K562 (cell line): ENCODE measurements at regions not wholly inside any gene's neighbourhood (a gene's known extent, or its start where the extent isn't known, plus 50 kb on each side); places are given as distances from the start of the nearest gene placed in this dataset.

Experiments used
- CTCF ChIP-seq, 3 experiments: IDR thresholded peaks in 2 of 3; conservative IDR thresholded peaks in 1 of 3; 2 replicates each; pipeline ENCODE4 v1.5.1; 2011 to 2012; ENCODE audit warnings: low read length in 3 of 3, mild to moderate bottlenecking in 3 of 3, control low read depth in 2 of 3, improper control_type of control experiment in 1 of 3, inconsistent platforms in 1 of 3, low read depth in 1 of 3, mixed read lengths in 1 of 3, moderate library complexity in 1 of 3; ENCODE audit not compliant: insufficient read depth in 2 of 3
- EZH2 ChIP-seq: IDR thresholded peaks from 2 replicates; pipeline ENCODE4 v1.6.1; 2012; ENCODE audit warnings: low read depth, mild to moderate bottlenecking, inconsistent platforms, low read length, borderline replicate concordance
- HDAC6 ChIP-seq: IDR thresholded peaks from 2 replicates; pipeline ENCODE4 v1.6.1; 2012; ENCODE audit warnings: low read depth, mild to moderate bottlenecking, control low read depth, inconsistent platforms, low read length, moderate library complexity
- IRF2 ChIP-seq: sonication (generic); formaldehyde crosslinking; IDR thresholded peaks from 2 replicates; pipeline ENCODE4 v1.8.1; 2022; ENCODE audit warnings: mild to moderate bottlenecking, missing genetic modification reagents
- NR2C1 ChIP-seq, 2 experiments: fragments of 450-650 bp; IDR thresholded peaks; 2 replicates each; pipeline ENCODE4 v1.6.1; 2017; ENCODE audit warnings: mild to moderate bottlenecking in 2 of 2, antibody characterized with exemption in 1 of 2, inconsistent platforms in 1 of 2, missing compliant biosample characterization in 1 of 2, missing genetic modification characterization in 1 of 2
- PURB ChIP-seq: sonication (generic); formaldehyde crosslinking; IDR thresholded peaks from 2 replicates; pipeline ENCODE4 v1.9.0; 2021; ENCODE audit warnings: low read depth, mild to moderate bottlenecking, missing genetic modification reagents
- TARDBP ChIP-seq: fragments of 450-650 bp; IDR thresholded peaks from 2 replicates; pipeline ENCODE4 v1.6.1; 2016
- TSHZ1 ChIP-seq: fragments of 250-450 bp; sonication (Bioruptor Pico); IDR thresholded peaks from 2 replicates; pipeline ENCODE4 v1.4.0; 2020; ENCODE audit warnings: mild to moderate bottlenecking, moderate library complexity
- ZBTB1 ChIP-seq: sonication (generic); formaldehyde crosslinking; IDR thresholded peaks from 2 replicates; pipeline ENCODE4 v1.8.1; 2023; ENCODE audit warnings: missing genetic modification reagents, low read depth, mild to moderate bottlenecking, borderline replicate concordance

DNA sequence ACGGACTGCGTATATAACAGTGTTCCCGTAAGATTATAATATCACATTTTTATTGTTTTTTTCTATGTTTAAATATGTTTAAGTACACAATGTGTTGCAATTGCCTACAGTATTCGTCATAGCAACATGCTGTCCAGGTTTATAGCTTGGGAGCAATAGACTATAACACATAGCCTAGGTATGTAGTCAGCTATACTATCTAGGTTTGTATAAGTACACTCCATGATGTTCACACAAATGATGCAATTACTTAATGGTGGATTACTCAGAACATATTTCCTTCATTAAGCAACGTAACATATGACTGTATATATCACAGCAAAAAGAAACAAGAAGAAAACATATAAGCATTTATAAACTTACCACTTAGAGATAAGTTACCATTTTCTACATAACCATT, 160.0 kb downstream of the CBLN1 start:
- TF ChIP-seq PURB (CRISPR knock-in tag) (no peak), IRF2 (CRISPR knock-in tag) (no peak), ZBTB1 (no peak), CTCF (IDR thresholded peaks at IDR 0.05 in 2 of 3, conservative IDR thresholded peaks at IDR 0.05 in 1 of 3; ENCODE audit: insufficient read depth in 2 of 3, low read depth in 1 of 3, low read length in 3 of 3) (no peak), NR2C1 (IDR thresholded peaks at IDR 0.05) (no peak), NR2C1 (tag; IDR thresholded peaks at IDR 0.05) (no peak), EZH2 (no peak), TSHZ1 (no peak), HDAC6 (no peak), TARDBP (no peak)
